ENCODE measurements at regions not wholly inside any gene's neighbourhood (a gene's known extent, or its start where the extent isn't known, plus 50 kb on each side); places are given as distances from the start of the nearest gene placed in this dataset.

DNA sequence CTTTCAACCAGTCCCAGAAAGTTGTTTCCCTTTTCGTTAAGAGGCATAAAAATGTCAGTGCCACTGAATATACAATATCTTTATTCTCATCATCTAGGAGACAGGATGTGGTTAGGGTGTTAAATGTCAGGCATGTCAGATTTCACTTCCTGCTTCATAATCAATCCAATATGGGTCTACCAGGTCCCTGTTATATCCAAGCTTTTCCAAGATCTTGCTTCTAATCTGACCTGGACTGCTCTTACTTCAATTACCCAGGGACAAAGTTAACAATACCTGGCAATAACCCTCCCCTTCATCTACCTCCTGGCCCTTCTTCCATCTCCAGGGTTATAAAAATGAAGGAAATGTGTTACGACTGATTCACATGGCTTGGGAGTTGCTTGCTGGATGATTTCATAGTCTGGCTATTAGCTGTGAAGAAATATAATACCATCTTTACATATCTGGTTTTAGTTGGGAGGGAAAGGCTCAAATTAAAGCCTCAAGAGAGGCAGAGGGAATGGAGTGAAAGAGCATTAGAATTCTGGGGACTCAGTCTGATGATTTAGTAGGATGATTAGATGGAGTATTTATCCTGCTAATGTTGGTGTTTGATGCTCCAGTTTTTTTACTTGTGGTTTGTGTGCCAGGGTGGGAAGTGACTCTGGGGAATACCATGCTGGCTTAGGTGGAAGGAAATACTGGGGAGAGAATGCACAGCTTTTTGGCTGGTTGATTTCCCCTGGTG, 534.3 kb downstream of the ETS1 start:
- peak; percentile 89 for ATAC-seq
- TF ChIP-seq CREB5 (CRISPR knock-in tag; IDR thresholded peaks at IDR 0.05; ENCODE audit: low read depth) = no peak
- TF ChIP-seq ISL1 (CRISPR knock-in tag; IDR thresholded peaks at IDR 0.05) = no peak
- no peak for TF ChIP-seq BACH2 (CRISPR knock-in tag; IDR thresholded peaks at IDR 0.05; ENCODE audit: borderline replicate concordance)
- no peak for TF ChIP-seq ZNF70 (CRISPR knock-in tag; IDR thresholded peaks at IDR 0.05)
- TF ChIP-seq TCF4 (CRISPR knock-in tag; IDR thresholded peaks at IDR 0.05; ENCODE audit: borderline replicate concordance) = no peak; the same call in 1 of the 2 replicates
- TF ChIP-seq RARB (CRISPR knock-in tag; IDR thresholded peaks at IDR 0.05) = no peak
- TF ChIP-seq CSRNP3 (CRISPR knock-in tag; IDR thresholded peaks at IDR 0.05) = no peak
- no peak for TF ChIP-seq OSR1 (CRISPR knock-in tag; IDR thresholded peaks at IDR 0.05)

DNA sequence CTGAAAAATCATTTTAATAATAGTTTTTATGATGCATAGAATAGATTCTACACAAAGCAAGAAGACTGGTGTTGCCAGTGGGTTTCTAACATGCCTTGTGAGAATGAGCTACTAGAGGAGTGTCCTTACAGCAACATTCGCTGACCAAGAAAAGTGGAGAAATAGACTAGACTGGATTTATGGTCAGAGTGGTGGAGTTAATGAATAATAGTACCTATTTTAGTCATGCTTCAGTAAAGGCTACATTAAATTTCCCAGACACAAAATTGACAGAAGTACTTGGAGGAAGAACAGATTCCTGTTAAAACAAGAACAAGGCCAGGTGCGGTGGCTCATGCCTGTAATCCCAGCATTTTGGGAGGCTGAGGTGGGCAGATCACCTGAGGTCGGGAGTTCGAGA, 539.2 kb downstream of the ETS1 start:
- no peak for TF ChIP-seq ESRRG (CRISPR knock-in tag; IDR thresholded peaks at IDR 0.05)
- no peak for TF ChIP-seq ZNF70 (CRISPR knock-in tag; IDR thresholded peaks at IDR 0.05)
- TF ChIP-seq ZFP30 (CRISPR knock-in tag; IDR thresholded peaks at IDR 0.05) = no peak
- TF ChIP-seq ZFP3 (CRISPR knock-in tag; IDR thresholded peaks at IDR 0.05) = no peak
- TF ChIP-seq TOX (CRISPR knock-in tag; IDR thresholded peaks at IDR 0.05; ENCODE audit: borderline replicate concordance) = no peak
- TF ChIP-seq CSDC2 (CRISPR knock-in tag; IDR thresholded peaks at IDR 0.05) = no peak
- no peak for TF ChIP-seq ISL1 (CRISPR knock-in tag; IDR thresholded peaks at IDR 0.05)
- no peak for TF ChIP-seq OSR1 (CRISPR knock-in tag; IDR thresholded peaks at IDR 0.05)
- TF ChIP-seq ZNF8 (CRISPR knock-in tag; IDR thresholded peaks at IDR 0.05) = no peak
- no peak for TF ChIP-seq ZNF565 (CRISPR knock-in tag; conservative IDR thresholded peaks at IDR 0.05; ENCODE audit: low read depth)
- no peak for TF ChIP-seq TCF4 (CRISPR knock-in tag; IDR thresholded peaks at IDR 0.05; ENCODE audit: borderline replicate concordance)
- no peak for TF ChIP-seq POU6F1 (CRISPR knock-in tag; IDR thresholded peaks at IDR 0.05; ENCODE audit: borderline replicate concordance, low read depth)
- TF ChIP-seq BACH2 (CRISPR knock-in tag; IDR thresholded peaks at IDR 0.05; ENCODE audit: borderline replicate concordance) = no peak
- no peak for ATAC-seq

GRCh38 chr11:128047026-128047425, 540.3 kb downstream of the ETS1 start:
- TF ChIP-seq TOX (CRISPR knock-in tag; IDR thresholded peaks at IDR 0.05; ENCODE audit: borderline replicate concordance) (no peak), CSDC2 (CRISPR knock-in tag; IDR thresholded peaks at IDR 0.05) (no peak), TCF4 (CRISPR knock-in tag; IDR thresholded peaks at IDR 0.05; ENCODE audit: borderline replicate concordance) (no peak), RARB (CRISPR knock-in tag; IDR thresholded peaks at IDR 0.05) (no peak), OSR1 (CRISPR knock-in tag; IDR thresholded peaks at IDR 0.05) (no peak), PPARA (CRISPR knock-in tag; IDR thresholded peaks at IDR 0.05; ENCODE audit: borderline replicate concordance) (no peak), SNAI2 (CRISPR knock-in tag; IDR thresholded peaks at IDR 0.05) (no peak), ESRRG (CRISPR knock-in tag; IDR thresholded peaks at IDR 0.05) (no peak), ARNTL (CRISPR knock-in tag; IDR thresholded peaks at IDR 0.05; ENCODE audit: borderline replicate concordance, low read depth) (no peak), TSHZ2 (CRISPR knock-in tag; IDR thresholded peaks at IDR 0.05) (no peak), BACH2 (CRISPR knock-in tag; IDR thresholded peaks at IDR 0.05; ENCODE audit: borderline replicate concordance) (no peak), POU6F1 (CRISPR knock-in tag; IDR thresholded peaks at IDR 0.05; ENCODE audit: borderline replicate concordance, low read depth) (no peak), ZNF8 (CRISPR knock-in tag; IDR thresholded peaks at IDR 0.05) (no peak), PATZ1 (CRISPR knock-in tag; IDR thresholded peaks at IDR 0.05; ENCODE audit: borderline replicate concordance) (no peak), ISL1 (CRISPR knock-in tag; IDR thresholded peaks at IDR 0.05) (no peak), ZFP3 (CRISPR knock-in tag; IDR thresholded peaks at IDR 0.05) (no peak), ZNF70 (CRISPR knock-in tag; IDR thresholded peaks at IDR 0.05) (no peak), ZC3H10 (CRISPR knock-in tag; IDR thresholded peaks at IDR 0.05) (no peak)
- no peak for ATAC-seq
